GM21737 (cell line): ENCODE measurements at regions not wholly inside any gene's neighbourhood (a gene's known extent, or its start where the extent isn't known, plus 50 kb on each side); places are given as distances from the start of the nearest gene placed in this dataset.

ENCODE experiments used
- ATAC-seq: cut with Tn5 transposase; IDR thresholded peaks from one replicate; pipeline ENCODE4 v1.9.1; 2021; ENCODE audit warnings: mild to moderate bottlenecking, moderate library complexity; ENCODE audit not compliant: unreplicated experiment

GRCh38 chrX:51954592-51954991 lies 61.2 kb downstream of the MAGED1 start:
- ATAC-seq, result no peak

GRCh38 chrX:51955200-51955599 lies 61.8 kb downstream of the MAGED1 start:
- peak; percentile 95 for ATAC-seq

- no peak for ATAC-seq
Observed at GRCh38 chrX:51956441-51956840, 63.0 kb downstream of the MAGED1 start.

GRCh38 chrX:51975360-51975759 lies 81.9 kb downstream of the MAGED1 start:
- ATAC-seq, result no peak

- no peak for ATAC-seq
Observed at GRCh38 chrX:51975811-51976210, 82.4 kb downstream of the MAGED1 start.

- no peak for ATAC-seq
Observed at GRCh38 chrX:51976503-51976902, 83.1 kb downstream of the MAGED1 start.
